Muscle layer of duodenum (tissue), 2 donors: ENCODE measurements at regions not wholly inside any gene's neighbourhood (a gene's known extent, or its start where the extent isn't known, plus 50 kb on each side); places are given as distances from the start of the nearest gene placed in this dataset.
"Not testable (repeated sequence)": the region's sequence is repeated elsewhere in the genome, so short reads cannot be mapped to it uniquely, and the experiment has no call there.

Experiments
- H3K27ac ChIP-seq: one replicate; pipeline ENCODE4 v1.7.0; 2013; ENCODE audit warnings: mild to moderate bottlenecking, low read length
- H3K27me3 ChIP-seq: one replicate; pipeline ENCODE4 v1.7.0; 2013; ENCODE audit warnings: low read depth, mild to moderate bottlenecking, control low read depth, low read length
- H3K36me3 ChIP-seq, 2 donors: one replicate each; pipeline ENCODE4 v1.7.0; 2013; ENCODE audit warnings: low read length in 2 of 2, control low read depth in 1 of 2, mild to moderate bottlenecking in 1 of 2; ENCODE audit not compliant: insufficient read depth in 2 of 2, control insufficient read depth in 1 of 2
- H3K4me1 ChIP-seq, 2 donors: one replicate each; pipeline ENCODE4 v1.7.0; 2013; ENCODE audit warnings: low read length in 2 of 2, mild to moderate bottlenecking in 2 of 2, control low read depth in 1 of 2, moderate library complexity in 1 of 2; ENCODE audit not compliant: insufficient read depth in 2 of 2, control insufficient read depth in 1 of 2
- H3K4me3 ChIP-seq, 2 donors: one replicate each; pipeline ENCODE4 v1.7.0; 2013; ENCODE audit warnings: low read length in 2 of 2, low read depth in 1 of 2, mild to moderate bottlenecking in 1 of 2
- H3K9me3 ChIP-seq, 2 donors: one replicate each; pipeline ENCODE4 v1.7.0; 2013; ENCODE audit warnings: low read length in 2 of 2, control low read depth in 1 of 2, mild to moderate bottlenecking in 1 of 2; ENCODE audit not compliant: control insufficient read depth in 1 of 2
- donor health status: healthy.

- Histone ChIP-seq H3K27me3 (no peaks in the 10 kb centered on the region), H3K4me3 (no peak overlapping the region), H3K27ac (no peak overlapping the region), H3K4me1 (peaks cover 0 to 16% of the 10 kb centered on the region in 2 donors), H3K36me3 (no peaks in the 10 kb centered on the region), H3K9me3 (no peaks in the 10 kb centered on the region)
These were observed 248.0 kb downstream of the SMARCA2 start for GRCh38 chr9:2263111-2263510.

DNA sequence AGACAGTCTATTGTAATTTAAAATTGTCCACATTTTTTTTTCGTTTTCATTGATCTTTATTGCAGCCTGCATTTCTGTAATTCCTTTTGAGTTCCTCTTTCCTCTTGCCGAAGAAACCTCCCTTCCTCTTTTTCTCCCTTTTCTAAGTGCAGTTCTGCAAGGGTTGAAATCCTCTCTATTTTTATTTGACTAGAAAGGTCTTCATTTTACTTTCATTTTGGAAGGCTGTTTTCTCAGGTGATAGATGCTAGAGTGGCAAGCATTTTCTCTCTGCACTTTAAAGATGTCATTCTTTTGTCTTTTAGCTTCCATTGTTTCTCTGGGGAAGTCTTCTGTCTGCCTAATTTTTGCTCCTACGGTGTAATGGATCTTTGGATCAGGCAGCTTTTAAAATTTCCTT lies 248.5 kb downstream of the SMARCA2 start:
- peaks cover 0 to 16% of the 10 kb centered on the region in 2 donors for H3K4me1 ChIP-seq
- no peaks in the 10 kb centered on the region for H3K9me3 ChIP-seq
- H3K27ac ChIP-seq = no peak overlapping the region
- no peak overlapping the region for H3K4me3 ChIP-seq
- no peaks in the 10 kb centered on the region for H3K36me3 ChIP-seq
- H3K27me3 ChIP-seq = no peaks in the 10 kb centered on the region

- Histone ChIP-seq H3K9me3 (no peaks in the 10 kb centered on the region), H3K4me3 (no peak overlapping the region), H3K4me1 (peaks cover 0 to 16% of the 10 kb centered on the region in 2 donors), H3K36me3 (no peaks in the 10 kb centered on the region), H3K27ac (no peak overlapping the region), H3K27me3 (no peaks in the 10 kb centered on the region)
These were observed 248.9 kb downstream of the SMARCA2 start for GRCh38 chr9:2264081-2264480.

DNA sequence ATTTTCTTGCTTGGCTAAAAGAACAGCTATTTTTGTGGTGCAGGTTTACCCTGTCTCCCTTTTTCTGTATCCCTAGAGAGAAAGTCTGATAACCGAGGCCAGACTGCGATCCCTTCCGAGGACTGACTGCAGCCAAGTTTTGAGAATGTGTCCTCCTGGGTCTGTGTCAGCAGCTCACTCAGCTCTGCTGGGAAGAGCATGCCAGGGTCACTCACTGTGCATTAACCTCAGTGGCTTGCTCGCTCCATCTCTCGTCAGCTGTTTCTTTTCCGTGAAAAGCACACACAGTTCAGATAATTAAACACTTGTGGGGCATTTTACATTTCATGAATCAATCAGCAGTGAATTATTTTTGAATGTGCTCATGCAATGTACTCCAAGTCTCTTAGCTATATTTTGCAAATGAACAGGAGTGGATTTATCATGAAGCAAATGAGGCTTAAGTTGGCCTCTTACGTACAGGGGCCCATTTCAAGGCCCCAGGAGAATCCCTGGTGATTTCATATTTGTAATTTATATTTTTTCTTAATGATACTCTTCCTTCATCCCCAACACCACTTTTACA lies 252.1 kb downstream of the SMARCA2 start:
- Histone ChIP-seq H3K27me3 (no peaks in the 10 kb centered on the region), H3K4me3 (no peak overlapping the region), H3K27ac (no peak overlapping the region), H3K36me3 (no peaks in the 10 kb centered on the region), H3K4me1 (peaks cover 0 to 8% of the 10 kb centered on the region in 2 donors), H3K9me3 (no peaks in the 10 kb centered on the region)

- Histone ChIP-seq H3K9me3 (no peaks in the 10 kb centered on the region), H3K4me3 (no peak overlapping the region), H3K27me3 (no peaks in the 10 kb centered on the region), H3K4me1 (no peaks in the 10 kb centered on the region), H3K36me3 (no peaks in the 10 kb centered on the region), H3K27ac (no peak overlapping the region)
These were observed 254.6 kb downstream of the SMARCA2 start for GRCh38 chr9:2269778-2270177.

GRCh38 chr9:2270565-2270964 lies 255.4 kb downstream of the SMARCA2 start:
- Histone ChIP-seq H3K36me3 (no peaks in the 10 kb centered on the region), H3K9me3 (no peaks in the 10 kb centered on the region), H3K4me3 (no peak overlapping the region), H3K27ac (no peak overlapping the region), H3K27me3 (no peaks in the 10 kb centered on the region), H3K4me1 (no peaks in the 10 kb centered on the region)

- no peaks in the 10 kb centered on the region for H3K4me1 ChIP-seq
- H3K36me3 ChIP-seq = no peaks in the 10 kb centered on the region
- H3K9me3 ChIP-seq = no peaks in the 10 kb centered on the region
- no peak overlapping the region for H3K27ac ChIP-seq
- no peaks in the 10 kb centered on the region for H3K27me3 ChIP-seq
- H3K4me3 ChIP-seq = no peak overlapping the region
These were observed 256.3 kb downstream of the SMARCA2 start for GRCh38 chr9:2271426-2271825.

DNA sequence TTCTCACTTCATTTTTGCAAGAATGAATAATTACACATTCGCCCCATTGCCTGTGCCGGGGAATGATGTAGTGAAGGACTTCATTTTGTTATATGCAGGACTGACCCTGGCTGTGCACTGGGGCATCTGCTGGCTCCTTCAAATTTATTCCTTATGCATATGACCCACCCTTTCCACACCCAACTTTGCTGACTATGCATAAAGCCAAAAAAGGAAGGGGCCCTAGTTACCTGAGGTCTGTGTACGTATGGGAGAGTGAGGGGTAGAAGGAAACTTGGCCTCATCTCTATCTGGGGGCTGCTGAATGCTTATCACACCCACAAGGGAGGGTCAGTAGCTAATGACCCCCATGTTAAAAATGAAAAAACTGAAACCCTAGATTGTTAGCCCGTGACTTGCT lies 259.6 kb downstream of the SMARCA2 start:
- Histone ChIP-seq H3K9me3 (no peaks in the 10 kb centered on the region), H3K4me1 (no peaks in the 10 kb centered on the region), H3K36me3 (no peaks in the 10 kb centered on the region), H3K27me3 (no peaks in the 10 kb centered on the region), H3K27ac (no peak overlapping the region), H3K4me3 (no peak overlapping the region)

DNA sequence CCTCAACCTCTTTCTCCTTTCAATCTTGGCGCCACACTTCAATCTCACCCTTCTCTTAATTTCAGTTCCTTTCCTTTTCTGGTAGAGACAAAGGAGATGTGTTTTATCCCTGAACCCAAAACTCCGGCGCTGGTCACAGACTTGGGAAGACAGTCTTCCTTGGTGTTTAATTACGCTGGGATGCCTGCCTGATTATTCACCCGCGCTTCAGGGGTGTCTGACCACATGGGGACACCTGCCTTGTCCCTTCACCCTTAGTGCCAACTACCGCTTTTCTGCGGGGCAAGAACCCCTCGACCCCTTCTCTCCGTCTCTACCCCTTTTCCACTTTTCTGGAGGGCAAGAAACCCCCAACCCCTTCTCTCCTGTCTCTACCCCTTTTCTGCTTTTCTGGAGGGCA lies 261.1 kb downstream of the SMARCA2 start:
- Histone ChIP-seq H3K9me3 (no peaks in the 10 kb centered on the region), H3K4me1 (no peaks in the 10 kb centered on the region), H3K4me3 (no peak overlapping the region), H3K36me3 (no peaks in the 10 kb centered on the region), H3K27me3 (no peaks in the 10 kb centered on the region), H3K27ac (no peak overlapping the region)

GRCh38 chr9:2277133-2277532 lies 262.0 kb downstream of the SMARCA2 start:
- not testable (repeated sequence) for H3K9me3 ChIP-seq, H3K27me3 ChIP-seq, H3K36me3 ChIP-seq, H3K27ac ChIP-seq, H3K4me3 ChIP-seq, H3K4me1 ChIP-seq

DNA sequence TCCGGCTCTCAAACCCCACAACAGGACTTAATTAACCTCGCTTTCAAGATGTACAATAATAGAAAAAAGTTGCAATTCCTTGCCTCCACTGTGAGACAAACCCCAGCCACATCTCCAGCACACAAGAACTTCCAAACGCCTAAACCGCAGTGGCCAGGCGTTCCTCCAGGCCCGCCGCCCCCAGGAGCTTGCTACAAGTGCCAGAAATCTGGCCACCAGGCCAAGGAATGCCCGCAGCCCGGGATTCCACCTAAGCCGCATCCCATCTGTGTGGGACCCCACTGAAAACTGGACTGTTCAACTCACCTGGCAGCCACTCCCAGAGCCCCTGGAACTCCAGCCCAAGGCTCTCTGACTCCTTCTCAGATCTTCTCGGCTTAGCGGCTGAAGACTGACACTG lies 262.5 kb downstream of the SMARCA2 start:
- not testable (repeated sequence) for H3K27me3 ChIP-seq, H3K36me3 ChIP-seq, H3K4me1 ChIP-seq, H3K27ac ChIP-seq, H3K9me3 ChIP-seq, H3K4me3 ChIP-seq

- not testable (repeated sequence) for H3K9me3 ChIP-seq, H3K4me1 ChIP-seq, H3K36me3 ChIP-seq, H3K4me3 ChIP-seq, H3K27me3 ChIP-seq, H3K27ac ChIP-seq
These were observed 264.0 kb downstream of the SMARCA2 start for GRCh38 chr9:2279138-2279537.
